Mucosa of descending colon (tissue), 3 donors: ENCODE measurements at regions not wholly inside any gene's neighbourhood (a gene's known extent, or its start where the extent isn't known, plus 50 kb on each side); places are given as distances from the start of the nearest gene placed in this dataset.

Experiments used
- ATAC-seq: fragments of 200-7000 bp; cut with Tn5 transposase; one replicate; pipeline ENCODE4 v1.9.1; 2020; ENCODE audit warnings: mild to moderate bottlenecking, moderate library complexity
- DNase-seq, 3 donors: peaks; one replicate each; pipeline ENCODE4 v3.0.0-alpha.2; 2020
- H3K36me3 ChIP-seq: fragments of 200-600 bp; one replicate; pipeline ENCODE4 v1.8.0; 2021; ENCODE audit warnings: low read depth, mild to moderate bottlenecking
- H3K4me1 ChIP-seq: fragments of 200-600 bp; one replicate; pipeline ENCODE4 v1.8.0; 2021; ENCODE audit warnings: low read depth, mild to moderate bottlenecking
- H3K4me3 ChIP-seq: fragments of 200-600 bp; one replicate; pipeline ENCODE4 v1.8.0; 2021; ENCODE audit warnings: mild to moderate bottlenecking
- H3K9me3 ChIP-seq: fragments of 200-600 bp; one replicate; pipeline ENCODE4 v1.8.0; 2021; ENCODE audit warnings: mild to moderate bottlenecking
- CTCF ChIP-seq: fragments of 200-600 bp; IDR thresholded peaks from one replicate; pipeline ENCODE4 v1.8.0; 2022; ENCODE audit warnings: antibody characterized with exemption, mild to moderate bottlenecking
- intact Hi-C, 2 donors: fragments of 100-400 bp; cut with DNase I in 1 of 2; cut with micrococcal nuclease in 1 of 2; formaldehyde crosslinking; loops; one replicate each; pipeline versions ENCODE4 v1.11.0 to v1.11.1; 2022; cut with DNase I, micrococcal nuclease
- donor health status: DM: no; HTN: no; CAD: no; lungs with moderate emphysema.
- donor health status: DM: no; HTN: no; CAD: no.
- donor health status: DM: no; HTN: yes; CAD: no.

- ATAC-seq = no peak
- no peak for DNase-seq
- TF ChIP-seq CTCF = no peak
These were observed 492.4 kb upstream of the TMPO start for GRCh38 chr12:98022961-98023360.

GRCh38 chr12:98037401-98038140, 477.8 kb upstream of the TMPO start:
- H3K4me3 ChIP-seq = no peak overlapping the region
- intact Hi-C loops = no loop called here
- TF ChIP-seq CTCF = no peak
- H3K4me1 ChIP-seq = no peaks in the 10 kb centered on the region
- no peaks in the 10 kb centered on the region for H3K36me3 ChIP-seq
- no peaks in the 10 kb centered on the region for H3K9me3 ChIP-seq
- no peak for ATAC-seq
- no peak for DNase-seq

More at GRCh38 chr12:98022961-98023360, 492.4 kb upstream of the TMPO start:
- intact Hi-C loops = no loop called here
- Histone ChIP-seq H3K4me1 (no peaks in the 10 kb centered on the region), H3K4me3 (no peak overlapping the region), H3K36me3 (no peaks in the 10 kb centered on the region), H3K9me3 (no peaks in the 10 kb centered on the region)

DNA sequence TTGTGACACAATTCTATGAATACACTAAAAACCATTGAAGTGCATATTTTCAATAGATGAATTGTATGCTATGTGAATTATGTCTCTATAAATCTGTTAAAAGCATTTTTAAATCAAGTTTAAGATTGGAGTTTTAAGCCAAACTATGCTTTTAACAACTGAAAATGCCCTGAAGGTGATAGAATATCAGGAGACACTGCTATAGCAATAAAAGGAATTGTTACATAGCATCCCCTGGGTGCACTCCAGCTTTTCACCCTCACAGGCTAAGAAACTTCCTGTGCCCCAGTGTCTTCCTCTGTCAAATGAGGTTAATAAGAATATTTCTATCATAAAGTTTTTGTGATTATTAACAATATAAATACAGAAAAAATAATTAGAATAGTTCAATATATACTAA, 472.7 kb upstream of the TMPO start:
- no peak overlapping the region for H3K4me3 ChIP-seq
- no peaks in the 10 kb centered on the region for H3K36me3 ChIP-seq
- DNase-seq = no peak
- intact Hi-C loops = no loop called here
- TF ChIP-seq CTCF = no peak
- H3K4me1 ChIP-seq = no peaks in the 10 kb centered on the region
- no peak for ATAC-seq
- no peaks in the 10 kb centered on the region for H3K9me3 ChIP-seq

DNA sequence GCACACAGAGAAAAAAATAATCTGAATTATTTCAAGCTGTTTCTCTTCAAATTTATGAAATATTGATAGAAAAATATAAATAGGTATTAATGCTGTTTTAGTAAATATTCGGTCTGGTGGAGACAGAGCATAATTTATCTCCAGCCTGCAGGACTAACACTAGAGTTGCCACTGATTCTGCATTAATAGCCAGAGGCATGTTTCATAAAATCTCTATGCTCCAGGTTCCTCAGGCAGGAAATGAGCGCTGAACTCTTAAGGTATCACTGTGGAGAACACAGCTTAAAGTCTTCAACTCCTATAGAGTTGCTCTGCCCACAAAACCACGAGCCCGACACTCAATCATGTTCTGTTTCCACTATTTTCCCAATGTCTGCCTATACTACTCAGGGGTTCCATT, 470.0 kb upstream of the TMPO start:
- intact Hi-C loops = no loop called here
- Histone ChIP-seq H3K4me3 (no peak overlapping the region), H3K4me1 (no peaks in the 10 kb centered on the region), H3K36me3 (no peaks in the 10 kb centered on the region), H3K9me3 (no peaks in the 10 kb centered on the region)
- TF ChIP-seq CTCF = no peak
- ATAC-seq (no peak), DNase-seq (no peak)

- TF ChIP-seq CTCF = no peak
- intact Hi-C loops = no loop called here
- no peak for ATAC-seq
- DNase-seq = no peak
- Histone ChIP-seq H3K4me3 (no peak overlapping the region), H3K36me3 (no peaks in the 10 kb centered on the region), H3K4me1 (no peaks in the 10 kb centered on the region), H3K9me3 (no peaks in the 10 kb centered on the region)
These were observed 467.1 kb upstream of the TMPO start for GRCh38 chr12:98048326-98048725.

DNA sequence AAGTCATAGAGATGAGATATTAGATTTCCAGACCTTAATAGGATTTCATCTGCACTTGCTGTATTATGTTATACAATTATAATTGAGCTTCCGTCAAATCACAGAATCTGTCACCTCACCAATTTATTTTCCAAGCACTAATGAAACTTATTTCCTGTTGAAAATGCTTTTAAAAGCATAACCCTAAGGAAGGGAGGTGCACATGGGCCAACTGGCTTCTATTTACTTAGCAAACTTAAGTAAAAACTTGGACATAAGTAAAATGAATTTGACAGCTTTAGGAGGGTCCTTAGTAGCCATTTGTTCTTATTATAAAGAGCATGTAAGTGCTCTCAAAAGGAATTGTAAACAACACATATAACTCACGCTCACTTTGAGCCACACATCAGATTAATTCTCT, 462.2 kb upstream of the TMPO start:
- H3K36me3 ChIP-seq = no peaks in the 10 kb centered on the region
- no peak for ATAC-seq
- H3K4me1 ChIP-seq = no peaks in the 10 kb centered on the region
- intact Hi-C loops = no loop called here
- H3K4me3 ChIP-seq = no peak overlapping the region
- TF ChIP-seq CTCF = no peak
- no peaks in the 10 kb centered on the region for H3K9me3 ChIP-seq
- DNase-seq = no peak
